HG03060 (cell line): ENCODE measurements at regions not wholly inside any gene's neighbourhood (a gene's known extent, or its start where the extent isn't known, plus 50 kb on each side); places are given as distances from the start of the nearest gene placed in this dataset.
"Not testable (repeated sequence)": the region's sequence is repeated elsewhere in the genome, so short reads cannot be mapped to it uniquely, and the experiment has no call there.

ENCODE experiments used
- ATAC-seq: cut with Tn5 transposase; IDR thresholded peaks from one replicate; pipeline ENCODE4 v1.9.1; 2021; ENCODE audit warnings: low read depth, moderate number of reproducible peaks; ENCODE audit not compliant: unreplicated experiment

GRCh38 chr4:3877236-3877635 lies 111.1 kb downstream of the ADRA2C start:
- ATAC-seq, result no peak

- ATAC-seq, result no peak
Measured at GRCh38 chr4:3877868-3878267, 111.7 kb downstream of the ADRA2C start.

GRCh38 chr4:3878678-3879077 lies 112.5 kb downstream of the ADRA2C start:
- no peak for ATAC-seq

GRCh38 chr4:3879681-3880614 lies 113.8 kb downstream of the ADRA2C start:
- no peak for ATAC-seq

- no peak for ATAC-seq
Measured at GRCh38 chr4:3880615-3881120, 114.5 kb downstream of the ADRA2C start.

GRCh38 chr4:3882316-3882885 lies 116.2 kb downstream of the ADRA2C start:
- not testable (repeated sequence) for ATAC-seq

- not testable (repeated sequence) for ATAC-seq
Measured at GRCh38 chr4:3884261-3884660, 118.1 kb downstream of the ADRA2C start.

- ATAC-seq, result not testable (repeated sequence)
Measured at GRCh38 chr4:3893590-3893989, 127.4 kb downstream of the ADRA2C start.

GRCh38 chr4:3894086-3894959 lies 128.1 kb downstream of the ADRA2C start:
- ATAC-seq, result not testable (repeated sequence)

- ATAC-seq, result no peak
Measured at GRCh38 chr4:3896441-3896840, 130.3 kb downstream of the ADRA2C start.

- not testable (repeated sequence) for ATAC-seq
Measured at GRCh38 chr4:3896871-3897578, 130.8 kb downstream of the ADRA2C start.

- no peak for ATAC-seq
Measured at GRCh38 chr4:3898098-3898497, 131.9 kb downstream of the ADRA2C start.

GRCh38 chr4:3898928-3899327 lies 132.7 kb downstream of the ADRA2C start:
- not testable (repeated sequence) for ATAC-seq

GRCh38 chr4:3904264-3904955 lies 138.2 kb downstream of the ADRA2C start:
- not testable (repeated sequence) for ATAC-seq

GRCh38 chr4:3909616-3910015 lies 143.4 kb downstream of the ADRA2C start:
- ATAC-seq, result not testable (repeated sequence)

- ATAC-seq, result not testable (repeated sequence)
Measured at GRCh38 chr4:3910161-3910950, 144.2 kb downstream of the ADRA2C start.

- no peak for ATAC-seq
Measured at GRCh38 chr4:3911252-3911856, 145.2 kb downstream of the ADRA2C start.

- not testable (repeated sequence) for ATAC-seq
Measured at GRCh38 chr4:3914511-3914910, 148.3 kb downstream of the ADRA2C start.
